Colonic mucosa (tissue), 4 donors: ENCODE measurements at regions not wholly inside any gene's neighbourhood (a gene's known extent, or its start where the extent isn't known, plus 50 kb on each side); places are given as distances from the start of the nearest gene placed in this dataset.

ENCODE experiments used
- DNase-seq: peaks from one replicate; pipeline ENCODE4 v3.0.0-alpha.2; 2020
- H3K27ac ChIP-seq: fragments of 200-600 bp; one replicate; pipeline ENCODE4 v1.8.0; 2021
- H3K27me3 ChIP-seq: fragments of 200-600 bp; one replicate; pipeline ENCODE4 v1.8.0; 2021
- H3K36me3 ChIP-seq: fragments of 200-600 bp; one replicate; pipeline ENCODE4 v1.8.0; 2021
- H3K4me1 ChIP-seq: fragments of 200-600 bp; one replicate; pipeline ENCODE4 v1.8.0; 2021; ENCODE audit warnings: mild to moderate bottlenecking
- H3K4me3 ChIP-seq: fragments of 200-600 bp; one replicate; pipeline ENCODE4 v1.8.0; 2021
- H3K9ac ChIP-seq, 2 donors: one replicate each; pipeline ENCODE4 v1.7.0; 2013; ENCODE audit warnings: control low read depth in 2 of 2, low read depth in 2 of 2, low read length in 2 of 2
- H3K9me3 ChIP-seq: fragments of 200-600 bp; one replicate; pipeline ENCODE4 v1.8.0; 2021
- intact Hi-C: fragments of 100-400 bp; cut with DNase I; formaldehyde crosslinking; loops from one replicate; pipeline ENCODE4 v1.14.1; 2022
- TF ChIP-seq, protein P1 (sequence below): fragments of 200-600 bp; IDR thresholded peaks from one replicate; pipeline ENCODE4 v1.8.0; 2022; ENCODE audit warnings: antibody characterized with exemption, mild to moderate bottlenecking
- donor health status: healthy.
- donor health status: DM: no; HTN: no; CAD: no.
- donor health status: DM: no; HTN: no; CAD: no.

DNA sequence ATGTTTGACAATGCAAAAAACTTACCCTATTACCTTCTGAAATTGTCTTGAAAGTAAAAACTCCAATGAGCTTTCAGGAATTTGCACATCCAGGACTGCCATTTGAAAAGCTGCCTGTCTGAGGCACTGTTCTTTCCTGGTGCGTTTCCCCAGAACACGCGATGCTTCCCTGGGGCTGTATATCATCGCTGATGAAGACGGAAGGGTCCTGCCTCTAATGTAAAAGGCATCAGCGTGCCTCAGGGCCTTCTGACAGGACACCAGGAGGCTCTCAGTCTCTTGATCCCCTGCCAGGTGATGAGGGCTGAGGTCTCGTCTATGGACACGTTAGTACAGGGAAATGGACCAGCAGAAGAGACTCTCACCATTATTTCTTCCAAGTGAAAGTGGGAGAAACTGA is 296.8 kb downstream of the EFNB2 start:
- TF ChIP-seq, protein P1, sequence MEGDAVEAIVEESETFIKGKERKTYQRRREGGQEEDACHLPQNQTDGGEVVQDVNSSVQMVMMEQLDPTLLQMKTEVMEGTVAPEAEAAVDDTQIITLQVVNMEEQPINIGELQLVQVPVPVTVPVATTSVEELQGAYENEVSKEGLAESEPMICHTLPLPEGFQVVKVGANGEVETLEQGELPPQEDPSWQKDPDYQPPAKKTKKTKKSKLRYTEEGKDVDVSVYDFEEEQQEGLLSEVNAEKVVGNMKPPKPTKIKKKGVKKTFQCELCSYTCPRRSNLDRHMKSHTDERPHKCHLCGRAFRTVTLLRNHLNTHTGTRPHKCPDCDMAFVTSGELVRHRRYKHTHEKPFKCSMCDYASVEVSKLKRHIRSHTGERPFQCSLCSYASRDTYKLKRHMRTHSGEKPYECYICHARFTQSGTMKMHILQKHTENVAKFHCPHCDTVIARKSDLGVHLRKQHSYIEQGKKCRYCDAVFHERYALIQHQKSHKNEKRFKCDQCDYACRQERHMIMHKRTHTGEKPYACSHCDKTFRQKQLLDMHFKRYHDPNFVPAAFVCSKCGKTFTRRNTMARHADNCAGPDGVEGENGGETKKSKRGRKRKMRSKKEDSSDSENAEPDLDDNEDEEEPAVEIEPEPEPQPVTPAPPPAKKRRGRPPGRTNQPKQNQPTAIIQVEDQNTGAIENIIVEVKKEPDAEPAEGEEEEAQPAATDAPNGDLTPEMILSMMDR, result no peak
- no peak overlapping the region for H3K9ac ChIP-seq
- H3K36me3 ChIP-seq, result no peaks in the 10 kb centered on the region
- no peaks in the 10 kb centered on the region for H3K9me3 ChIP-seq
- H3K27me3 ChIP-seq, result no peaks in the 10 kb centered on the region
- no peak overlapping the region for H3K27ac ChIP-seq
- intact Hi-C loops, result no loop called here
- DNase-seq, result no peak
- H3K4me1 ChIP-seq, result no peaks in the 10 kb centered on the region
- no peak overlapping the region for H3K4me3 ChIP-seq

- Histone ChIP-seq H3K36me3 (no peaks in the 10 kb centered on the region), H3K27me3 (no peaks in the 10 kb centered on the region), H3K27ac (no peak overlapping the region), H3K9me3 (no peaks in the 10 kb centered on the region), H3K9ac (no peak overlapping the region), H3K4me1 (no peaks in the 10 kb centered on the region), H3K4me3 (no peak overlapping the region)
- intact Hi-C loops, result no loop called here
- no peak for DNase-seq
- TF ChIP-seq, protein P1, result no peak
These were observed 300.8 kb downstream of the EFNB2 start for GRCh38 chr13:106234636-106235035.

- Histone ChIP-seq H3K27ac (no peak overlapping the region), H3K9me3 (no peaks in the 10 kb centered on the region), H3K36me3 (no peaks in the 10 kb centered on the region), H3K4me3 (no peak overlapping the region), H3K9ac (no peak overlapping the region), H3K27me3 (no peaks in the 10 kb centered on the region), H3K4me1 (no peaks in the 10 kb centered on the region)
- intact Hi-C loops, result no loop called here
- no peak for DNase-seq
- TF ChIP-seq, protein P1, result no peak
These were observed 302.2 kb downstream of the EFNB2 start for GRCh38 chr13:106233134-106233735.

DNA sequence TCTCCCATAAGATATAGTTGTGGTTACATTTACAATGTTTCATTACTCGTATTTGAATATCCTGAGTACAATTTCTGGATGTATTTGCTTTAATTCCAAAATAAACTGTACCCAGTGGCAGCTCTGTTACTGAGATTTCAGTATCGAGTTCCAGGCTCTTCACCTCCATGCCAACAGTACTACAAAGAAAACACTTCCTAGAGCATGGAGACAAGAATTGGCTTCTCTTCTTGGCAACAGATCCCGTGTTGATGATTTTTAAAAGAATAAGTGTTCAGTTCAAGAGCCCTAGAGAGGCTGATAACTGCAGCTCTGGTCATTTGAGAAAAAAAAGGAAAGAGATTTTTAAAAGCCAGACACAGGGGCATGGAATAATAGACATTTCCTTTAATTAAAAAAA is 302.8 kb downstream of the EFNB2 start:
- TF ChIP-seq, protein P1, result no peak
- intact Hi-C loops, result no loop called here

GRCh38 chr13:106230450-106230849 is 305.0 kb downstream of the EFNB2 start:
- intact Hi-C loops, result no loop called here
- H3K27me3 ChIP-seq, result no peaks in the 10 kb centered on the region
- TF ChIP-seq, protein P1, result no peak
- no peaks in the 10 kb centered on the region for H3K36me3 ChIP-seq
- H3K27ac ChIP-seq, result no peak overlapping the region
- no peak overlapping the region for H3K4me3 ChIP-seq
- H3K4me1 ChIP-seq, result no peaks in the 10 kb centered on the region
- no peaks in the 10 kb centered on the region for H3K9me3 ChIP-seq
- H3K9ac ChIP-seq, result no peak overlapping the region
- DNase-seq, result no peak

More for the DNA sequence above, 302.8 kb downstream of the EFNB2 start:
- H3K27me3 ChIP-seq, result no peaks in the 10 kb centered on the region
- H3K9ac ChIP-seq, result no peak overlapping the region
- H3K4me1 ChIP-seq, result no peaks in the 10 kb centered on the region
- no peaks in the 10 kb centered on the region for H3K36me3 ChIP-seq
- DNase-seq, result no peak
- no peak overlapping the region for H3K4me3 ChIP-seq
- H3K27ac ChIP-seq, result no peak overlapping the region
- H3K9me3 ChIP-seq, result no peaks in the 10 kb centered on the region
